ENCODE measurements at regions not wholly inside any gene's neighbourhood (a gene's known extent, or its start where the extent isn't known, plus 50 kb on each side); places are given as distances from the start of the nearest gene placed in this dataset.

DNA sequence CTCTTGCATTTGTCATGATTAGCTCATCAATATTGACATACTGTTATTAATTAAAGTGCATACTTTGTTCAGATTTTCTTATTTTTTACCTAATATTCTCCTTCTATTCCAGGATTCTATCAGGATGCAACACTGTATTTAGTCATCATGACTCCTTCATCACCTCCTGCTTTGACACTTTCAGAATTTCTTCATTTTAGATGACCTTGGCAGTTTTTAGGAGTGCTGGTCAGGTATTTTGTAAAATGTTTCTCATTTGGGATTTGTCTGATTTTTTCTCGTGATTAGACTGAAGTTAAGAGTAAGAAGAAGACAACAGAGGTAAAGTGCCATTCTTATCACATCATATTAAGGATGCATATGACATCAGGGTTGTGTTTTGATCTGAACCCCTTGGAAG lies 167.0 kb upstream of the FOXG1 start:
- no peaks in the 10 kb centered on the region for H3K36me3 ChIP-seq (ENCODE audit: control insufficient read depth in 2 of 2, insufficient read depth in 1 of 2, low read length in 2 of 2)
- TF ChIP-seq, protein P1, sequence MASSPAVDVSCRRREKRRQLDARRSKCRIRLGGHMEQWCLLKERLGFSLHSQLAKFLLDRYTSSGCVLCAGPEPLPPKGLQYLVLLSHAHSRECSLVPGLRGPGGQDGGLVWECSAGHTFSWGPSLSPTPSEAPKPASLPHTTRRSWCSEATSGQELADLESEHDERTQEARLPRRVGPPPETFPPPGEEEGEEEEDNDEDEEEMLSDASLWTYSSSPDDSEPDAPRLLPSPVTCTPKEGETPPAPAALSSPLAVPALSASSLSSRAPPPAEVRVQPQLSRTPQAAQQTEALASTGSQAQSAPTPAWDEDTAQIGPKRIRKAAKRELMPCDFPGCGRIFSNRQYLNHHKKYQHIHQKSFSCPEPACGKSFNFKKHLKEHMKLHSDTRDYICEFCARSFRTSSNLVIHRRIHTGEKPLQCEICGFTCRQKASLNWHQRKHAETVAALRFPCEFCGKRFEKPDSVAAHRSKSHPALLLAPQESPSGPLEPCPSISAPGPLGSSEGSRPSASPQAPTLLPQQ (tag by site-specific recombination; IDR thresholded peaks at IDR 0.05), result no peak
- TF ChIP-seq, protein P2, sequence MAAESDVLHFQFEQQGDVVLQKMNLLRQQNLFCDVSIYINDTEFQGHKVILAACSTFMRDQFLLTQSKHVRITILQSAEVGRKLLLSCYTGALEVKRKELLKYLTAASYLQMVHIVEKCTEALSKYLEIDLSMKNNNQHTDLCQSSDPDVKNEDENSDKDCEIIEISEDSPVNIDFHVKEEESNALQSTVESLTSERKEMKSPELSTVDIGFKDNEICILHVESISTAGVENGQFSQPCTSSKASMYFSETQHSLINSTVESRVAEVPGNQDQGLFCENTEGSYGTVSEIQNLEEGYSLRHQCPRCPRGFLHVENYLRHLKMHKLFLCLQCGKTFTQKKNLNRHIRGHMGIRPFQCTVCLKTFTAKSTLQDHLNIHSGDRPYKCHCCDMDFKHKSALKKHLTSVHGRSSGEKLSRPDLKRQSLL (tag by site-specific recombination; IDR thresholded peaks at IDR 0.05), result no peak
- TF ChIP-seq ZFHX2 (tag by site-specific recombination; conservative IDR thresholded peaks at IDR 0.05) (no peak), ZNF777 (tag by site-specific recombination; IDR thresholded peaks at IDR 0.05; ENCODE audit: borderline replicate concordance) (no peak), ZNF558 (tag by site-specific recombination; IDR thresholded peaks at IDR 0.05) (no peak), SETDB1 (IDR thresholded peaks at IDR 0.05; ENCODE audit: insufficient read length, low read length) (no peak), KLF8 (tag by site-specific recombination; IDR thresholded peaks at IDR 0.05) (no peak), ZNF341 (tag by site-specific recombination; IDR thresholded peaks at IDR 0.05; ENCODE audit: low read depth) (no peak)
- TF ChIP-seq, protein P3, sequence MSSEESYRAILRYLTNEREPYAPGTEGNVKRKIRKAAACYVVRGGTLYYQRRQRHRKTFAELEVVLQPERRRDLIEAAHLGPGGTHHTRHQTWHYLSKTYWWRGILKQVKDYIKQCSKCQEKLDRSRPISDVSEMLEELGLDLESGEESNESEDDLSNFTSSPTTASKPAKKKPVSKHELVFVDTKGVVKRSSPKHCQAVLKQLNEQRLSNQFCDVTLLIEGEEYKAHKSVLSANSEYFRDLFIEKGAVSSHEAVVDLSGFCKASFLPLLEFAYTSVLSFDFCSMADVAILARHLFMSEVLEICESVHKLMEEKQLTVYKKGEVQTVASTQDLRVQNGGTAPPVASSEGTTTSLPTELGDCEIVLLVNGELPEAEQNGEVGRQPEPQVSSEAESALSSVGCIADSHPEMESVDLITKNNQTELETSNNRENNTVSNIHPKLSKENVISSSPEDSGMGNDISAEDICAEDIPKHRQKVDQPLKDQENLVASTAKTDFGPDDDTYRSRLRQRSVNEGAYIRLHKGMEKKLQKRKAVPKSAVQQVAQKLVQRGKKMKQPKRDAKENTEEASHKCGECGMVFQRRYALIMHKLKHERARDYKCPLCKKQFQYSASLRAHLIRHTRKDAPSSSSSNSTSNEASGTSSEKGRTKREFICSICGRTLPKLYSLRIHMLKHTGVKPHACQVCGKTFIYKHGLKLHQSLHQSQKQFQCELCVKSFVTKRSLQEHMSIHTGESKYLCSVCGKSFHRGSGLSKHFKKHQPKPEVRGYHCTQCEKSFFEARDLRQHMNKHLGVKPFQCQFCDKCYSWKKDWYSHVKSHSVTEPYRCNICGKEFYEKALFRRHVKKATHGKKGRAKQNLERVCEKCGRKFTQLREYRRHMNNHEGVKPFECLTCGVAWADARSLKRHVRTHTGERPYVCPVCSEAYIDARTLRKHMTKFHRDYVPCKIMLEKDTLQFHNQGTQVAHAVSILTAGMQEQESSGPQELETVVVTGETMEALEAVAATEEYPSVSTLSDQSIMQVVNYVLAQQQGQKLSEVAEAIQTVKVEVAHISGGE (tag by site-specific recombination; conservative IDR thresholded peaks at IDR 0.05; ENCODE audit: low read depth), result no peak
- H3K9me3 ChIP-seq (ENCODE audit: control insufficient read depth, insufficient read depth, low read depth, low read length), result no peaks in the 10 kb centered on the region
- no peaks in the 10 kb centered on the region for H3K4me1 ChIP-seq (ENCODE audit: control insufficient read depth, insufficient read depth, low read length)
- CTCF ChIA-PET, result interaction anchor here (3.3 kb wide), 1 partner anchor 9 kb away, joined by 11 read pairs; no protein-coding TSS in a partner anchor
- H3K4me3 ChIP-seq (ENCODE audit: low read depth, low read length), result no peak overlapping the region
- POLR2A ChIA-PET, result no interaction called here
- no peak overlapping the region for H3K27ac ChIP-seq (ENCODE audit: extremely low read depth, low read depth, low read length)

DNA sequence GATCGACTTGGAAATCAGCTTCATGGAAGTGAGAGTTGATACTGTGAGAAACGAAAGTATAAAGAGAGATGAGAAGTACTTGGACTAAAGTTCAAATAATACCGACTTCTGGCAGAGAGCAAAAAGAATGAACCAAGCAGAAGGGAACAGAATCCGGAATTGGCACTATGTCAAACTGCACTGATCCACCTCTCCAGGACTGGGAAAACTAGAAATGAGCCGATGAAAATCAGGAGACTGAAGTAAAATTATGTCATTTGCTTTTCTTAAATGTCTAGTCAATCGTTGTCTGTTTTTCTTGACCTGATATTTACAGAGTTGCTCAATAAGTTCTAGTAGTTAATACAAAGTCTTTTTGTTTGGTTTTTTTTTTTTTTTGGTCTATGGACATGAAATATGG lies 163.0 kb upstream of the FOXG1 start:
- TF ChIP-seq PRDM1 (tag by site-specific recombination; IDR thresholded peaks at IDR 0.05) (no peak), SCRT1 (tag by site-specific recombination; IDR thresholded peaks at IDR 0.05; ENCODE audit: borderline replicate concordance) (no peak), ZNF626 (tag by site-specific recombination; IDR thresholded peaks at IDR 0.05) (no peak)
- Histone ChIP-seq H3K4me3 (ENCODE audit: low read depth, low read length) (no peak overlapping the region), H3K27ac (ENCODE audit: extremely low read depth, low read depth, low read length) (no peak overlapping the region), H3K9me3 (ENCODE audit: control insufficient read depth, insufficient read depth, low read depth, low read length) (no peaks in the 10 kb centered on the region), H3K4me1 (ENCODE audit: control insufficient read depth, insufficient read depth, low read length) (no peaks in the 10 kb centered on the region), H3K36me3 (ENCODE audit: control insufficient read depth in 2 of 2, insufficient read depth in 1 of 2, low read length in 2 of 2) (no peaks in the 10 kb centered on the region)
- ChIA-PET CTCF (interaction anchor here (1.0 kb wide), 1 partner anchor 309 kb away, joined by 3 read pairs; no protein-coding TSS in a partner anchor), POLR2A (no interaction called here)

DNA sequence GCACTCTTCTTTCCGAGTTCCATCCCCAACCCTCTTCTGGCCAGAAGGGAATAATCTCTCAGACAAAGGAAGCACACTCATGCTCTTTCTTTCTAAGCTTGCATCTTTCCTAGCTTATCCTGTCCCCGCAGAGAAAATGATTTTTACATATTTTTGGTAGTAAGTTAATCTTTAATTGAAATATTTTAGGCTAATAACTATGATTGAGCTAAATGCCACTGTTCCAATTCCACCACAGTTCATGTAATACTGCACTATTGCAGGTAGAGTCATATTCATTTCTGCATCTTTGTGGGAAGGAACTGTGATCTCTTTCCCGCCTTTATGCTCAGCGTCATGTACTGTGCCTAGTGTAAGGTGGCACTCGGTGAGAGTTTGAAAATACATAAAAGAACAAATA lies 158.9 kb upstream of the FOXG1 start:
- H3K4me1 ChIP-seq (ENCODE audit: control insufficient read depth, insufficient read depth, low read length), result no peaks in the 10 kb centered on the region
- H3K9me3 ChIP-seq (ENCODE audit: control insufficient read depth, insufficient read depth, low read depth, low read length), result no peaks in the 10 kb centered on the region
- CTCF ChIA-PET, result interaction anchor here (1.0 to 2.5 kb wide), 3 partner anchors 8 to 232 kb away, joined by 3 to 11 read pairs (median 5); no protein-coding TSS in a partner anchor

More for the DNA sequence above, 158.9 kb upstream of the FOXG1 start:
- TF ChIP-seq MEIS1 (CRISPR knock-in tag; IDR thresholded peaks at IDR 0.05; ENCODE audit: borderline replicate concordance) (no peak), GLI4 (tag by site-specific recombination; IDR thresholded peaks at IDR 0.05) (no peak), YY2 (tag by site-specific recombination; IDR thresholded peaks at IDR 0.05) (no peak), ZNF701 (tag by site-specific recombination; IDR thresholded peaks at IDR 0.05) (no peak), FEZF1 (tag by site-specific recombination; IDR thresholded peaks at IDR 0.05) (no peak)
- TF ChIP-seq, protein P4, sequence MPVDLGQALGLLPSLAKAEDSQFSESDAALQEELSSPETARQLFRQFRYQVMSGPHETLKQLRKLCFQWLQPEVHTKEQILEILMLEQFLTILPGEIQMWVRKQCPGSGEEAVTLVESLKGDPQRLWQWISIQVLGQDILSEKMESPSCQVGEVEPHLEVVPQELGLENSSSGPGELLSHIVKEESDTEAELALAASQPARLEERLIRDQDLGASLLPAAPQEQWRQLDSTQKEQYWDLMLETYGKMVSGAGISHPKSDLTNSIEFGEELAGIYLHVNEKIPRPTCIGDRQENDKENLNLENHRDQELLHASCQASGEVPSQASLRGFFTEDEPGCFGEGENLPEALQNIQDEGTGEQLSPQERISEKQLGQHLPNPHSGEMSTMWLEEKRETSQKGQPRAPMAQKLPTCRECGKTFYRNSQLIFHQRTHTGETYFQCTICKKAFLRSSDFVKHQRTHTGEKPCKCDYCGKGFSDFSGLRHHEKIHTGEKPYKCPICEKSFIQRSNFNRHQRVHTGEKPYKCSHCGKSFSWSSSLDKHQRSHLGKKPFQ (tag by site-specific recombination; IDR thresholded peaks at IDR 0.05), result no peak
- no peak overlapping the region for H3K4me3 ChIP-seq (ENCODE audit: low read depth, low read length)
- H3K36me3 ChIP-seq (ENCODE audit: control insufficient read depth in 2 of 2, insufficient read depth in 1 of 2, low read length in 2 of 2), result no peaks in the 10 kb centered on the region
- POLR2A ChIA-PET, result no interaction called here
- H3K27ac ChIP-seq (ENCODE audit: extremely low read depth, low read depth, low read length), result no peak overlapping the region

Measured in HEK293 (cell line).